LNCAP (cell line): ENCODE measurements at regions not wholly inside any gene's neighbourhood (a gene's known extent, or its start where the extent isn't known, plus 50 kb on each side); places are given as distances from the start of the nearest gene placed in this dataset.

ENCODE experiments used
- CTCF ChIP-seq: fragments of 450-650 bp; IDR thresholded peaks from 2 replicates; pipeline ENCODE4 v1.5.1; 2017; ENCODE audit warnings: mild to moderate bottlenecking

GRCh38 chr18:34397286-34397896 lies 172.7 kb upstream of the NOL4 start:
- TF ChIP-seq CTCF = no peak

- TF ChIP-seq CTCF = no peak
Measured at GRCh38 chr18:34399892-34400291, 175.2 kb upstream of the NOL4 start.

GRCh38 chr18:34400834-34401233 lies 176.1 kb upstream of the NOL4 start:
- no peak for TF ChIP-seq CTCF

GRCh38 chr18:34401775-34402174 lies 177.1 kb upstream of the NOL4 start:
- TF ChIP-seq CTCF = no peak

GRCh38 chr18:34411952-34412351 lies 187.2 kb upstream of the NOL4 start:
- no peak for TF ChIP-seq CTCF

- no peak for TF ChIP-seq CTCF
Measured at GRCh38 chr18:34431042-34431441, 206.3 kb upstream of the NOL4 start.

- TF ChIP-seq CTCF = no peak
Measured at GRCh38 chr18:34444622-34445021, 219.9 kb upstream of the NOL4 start.

GRCh38 chr18:34448662-34449061 lies 223.9 kb upstream of the NOL4 start:
- no peak for TF ChIP-seq CTCF
